Kidney capillary endothelial cell (primary cell): ENCODE measurements at regions not wholly inside any gene's neighbourhood (a gene's known extent, or its start where the extent isn't known, plus 50 kb on each side); places are given as distances from the start of the nearest gene placed in this dataset.
A peak's percentile ranks its signal among the peaks of the same experiment; 100 is the strongest.
"Not testable (repeated sequence)": the region's sequence is repeated elsewhere in the genome, so short reads cannot be mapped to it uniquely, and the experiment has no call there.

Experiments used
- DNase-seq: peaks from one replicate; pipeline ENCODE4 v3.0.0-alpha.2; 2018; ENCODE audit warnings: low spot score

GRCh38 chr12:87566918-87567317 lies 462.3 kb downstream of the C12orf50 start:
- DNase-seq = not testable (repeated sequence)

- no peak for DNase-seq
Measured at GRCh38 chr12:87556985-87557384, 472.2 kb downstream of the C12orf50 start.

- DNase-seq = not testable (repeated sequence)
Measured at GRCh38 chr12:87531213-87531612, 498.0 kb downstream of the C12orf50 start.

DNA sequence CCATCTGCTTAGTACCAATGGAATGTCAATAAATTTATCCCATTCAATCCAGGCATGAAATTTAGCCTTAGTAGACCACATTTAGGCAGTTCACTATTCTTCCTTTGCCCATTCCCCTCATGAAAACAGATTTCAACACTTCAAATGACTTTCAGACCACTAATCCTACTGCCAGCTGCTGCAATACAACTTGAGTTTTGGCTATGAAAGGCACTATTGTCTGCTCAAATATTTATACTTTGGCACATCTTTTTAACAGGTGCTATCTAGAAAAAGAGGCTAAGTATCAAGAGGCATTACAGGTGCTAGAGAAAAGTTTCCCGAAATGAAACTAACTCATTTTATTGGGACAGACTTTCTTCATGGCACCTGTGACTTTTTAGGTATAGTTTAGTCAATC lies 499.8 kb downstream of the C12orf50 start:
- DNase-seq = no peak

- no peak for DNase-seq
Measured at GRCh38 chr12:87520968-87521367, 508.2 kb downstream of the C12orf50 start.

GRCh38 chr12:87518481-87518880 lies 510.7 kb downstream of the C12orf50 start:
- DNase-seq = no peak

- DNase-seq = no peak
Measured at GRCh38 chr12:87518036-87518435, 511.2 kb downstream of the C12orf50 start.

GRCh38 chr12:87513536-87514280 lies 515.5 kb downstream of the C12orf50 start:
- DNase-seq = no peak

DNA sequence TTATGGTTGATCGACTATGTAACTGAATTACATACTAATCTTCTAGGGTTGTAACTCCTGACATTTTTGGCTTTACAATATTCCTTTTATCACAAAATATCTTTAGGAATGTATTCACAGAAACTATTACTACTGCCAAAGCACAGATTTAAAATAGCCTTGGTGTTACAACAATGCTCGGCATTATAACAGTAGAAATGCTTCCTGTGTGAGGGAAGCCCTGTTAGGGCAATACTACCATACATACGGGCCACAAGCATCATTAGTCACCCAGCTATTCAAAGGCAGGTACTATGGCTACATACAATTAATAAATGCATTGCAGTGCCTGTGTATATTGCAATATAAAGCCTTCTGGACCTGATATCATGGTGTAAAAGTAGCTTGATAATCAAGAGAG lies 517.8 kb downstream of the C12orf50 start:
- no peak for DNase-seq

- DNase-seq = peak; percentile 1
Measured at GRCh38 chr12:87509237-87509820, 519.9 kb downstream of the C12orf50 start.

GRCh38 chr12:87491598-87491997 lies 537.6 kb downstream of the C12orf50 start:
- no peak for DNase-seq

- no peak for DNase-seq
Measured at GRCh38 chr12:87491089-87491488, 538.1 kb downstream of the C12orf50 start.

DNA sequence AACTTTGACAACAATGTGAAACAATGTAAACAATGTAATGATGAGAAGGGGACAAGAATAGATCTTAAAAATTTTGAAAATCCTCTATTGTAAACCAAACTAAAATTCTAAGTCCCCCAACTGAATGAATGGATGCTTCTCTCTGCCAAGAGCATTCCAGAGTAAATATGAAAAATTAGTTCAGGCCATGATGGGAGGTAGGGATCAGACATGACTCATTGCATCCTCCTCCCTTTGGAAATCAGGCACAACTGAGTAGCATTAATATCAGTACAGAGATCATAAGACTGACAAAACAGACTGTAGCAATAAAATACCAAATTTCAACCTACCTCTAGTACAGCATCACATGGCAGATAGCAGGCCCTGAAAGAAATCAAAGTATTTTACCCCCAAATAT lies 559.9 kb downstream of the C12orf50 start:
- no peak for DNase-seq

DNA sequence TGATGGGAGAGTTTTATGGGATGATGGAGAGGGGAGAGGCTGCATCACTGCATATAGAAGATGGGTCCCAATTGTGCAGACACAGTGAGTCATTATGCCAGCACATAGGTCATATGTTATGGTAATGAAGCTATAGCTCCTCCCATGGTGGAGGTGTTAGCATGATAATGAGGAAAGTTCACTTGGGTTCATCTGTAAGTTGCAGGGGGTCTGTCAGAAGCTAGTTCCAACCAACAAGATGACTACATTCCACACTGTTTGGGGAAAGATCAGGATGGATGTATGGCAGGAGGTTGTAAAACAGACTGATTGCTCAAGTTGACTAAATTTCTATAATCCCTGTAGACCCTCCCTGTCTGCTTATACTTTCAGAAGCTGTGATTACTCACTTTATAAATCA lies 561.3 kb downstream of the C12orf50 start:
- no peak for DNase-seq

DNA sequence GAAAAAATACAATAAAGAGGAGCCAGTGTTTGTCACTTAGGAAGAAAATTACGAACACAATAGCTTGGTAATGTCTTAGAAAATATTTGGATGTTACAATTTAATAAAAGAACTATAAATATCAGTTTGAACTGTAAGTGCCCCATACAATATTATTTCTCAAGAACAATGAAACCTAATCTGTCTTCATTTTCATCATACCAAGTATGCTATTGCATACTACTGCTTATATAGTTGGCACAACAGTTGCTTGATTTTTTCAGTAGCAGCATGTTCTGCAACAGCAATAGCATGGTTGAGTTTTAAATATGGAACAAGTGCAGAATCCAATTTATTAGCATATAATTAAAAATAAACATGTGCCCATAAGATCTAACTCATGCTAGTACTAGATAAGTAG lies 564.6 kb downstream of the C12orf50 start:
- DNase-seq = no peak

- DNase-seq = no peak
Measured at GRCh38 chr12:87444039-87444438, 585.2 kb downstream of the C12orf50 start.

GRCh38 chr12:87441511-87441910 lies 587.7 kb downstream of the C12orf50 start:
- no peak for DNase-seq

DNA sequence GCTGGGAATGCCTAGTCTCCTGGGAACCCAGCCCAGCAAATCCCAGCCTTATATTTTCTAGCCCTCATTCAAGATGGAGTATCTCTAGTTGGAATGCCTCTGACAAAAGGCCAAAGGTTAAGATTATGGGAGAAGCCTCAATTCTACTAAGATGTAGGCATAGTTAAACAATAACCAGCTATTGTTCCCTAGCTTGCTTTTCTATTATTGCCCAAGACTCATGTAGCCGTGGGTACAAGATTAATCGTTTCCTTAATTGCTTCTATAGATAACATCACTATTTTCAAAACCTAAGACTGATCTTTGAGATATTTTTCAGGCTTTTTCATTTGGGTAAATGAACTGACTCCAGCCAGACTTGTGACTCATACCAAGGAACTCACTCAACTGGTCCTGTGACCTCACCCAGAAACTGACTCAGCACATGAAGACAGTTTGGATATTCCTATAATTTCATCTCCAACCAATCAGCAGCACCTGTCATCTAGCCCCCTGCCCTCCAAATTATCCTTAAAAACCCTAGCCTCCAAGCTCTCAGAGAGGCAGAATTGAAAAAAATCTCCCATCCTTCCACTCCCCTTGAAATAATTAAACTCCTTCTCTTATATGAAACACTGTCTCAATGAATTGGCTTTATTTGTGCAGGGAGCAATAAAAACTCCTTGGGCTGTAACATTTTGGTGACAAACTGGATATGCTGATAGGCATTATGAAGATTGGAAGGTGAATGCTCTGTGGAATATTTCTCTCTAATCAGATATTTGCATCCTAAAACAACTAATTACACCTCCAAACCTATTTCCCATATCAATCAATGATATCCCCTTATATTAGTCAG lies 589.0 kb downstream of the C12orf50 start:
- peak; percentile 39 for DNase-seq

- no peak for DNase-seq
Measured at GRCh38 chr12:87430444-87430843, 598.8 kb downstream of the C12orf50 start.

DNA sequence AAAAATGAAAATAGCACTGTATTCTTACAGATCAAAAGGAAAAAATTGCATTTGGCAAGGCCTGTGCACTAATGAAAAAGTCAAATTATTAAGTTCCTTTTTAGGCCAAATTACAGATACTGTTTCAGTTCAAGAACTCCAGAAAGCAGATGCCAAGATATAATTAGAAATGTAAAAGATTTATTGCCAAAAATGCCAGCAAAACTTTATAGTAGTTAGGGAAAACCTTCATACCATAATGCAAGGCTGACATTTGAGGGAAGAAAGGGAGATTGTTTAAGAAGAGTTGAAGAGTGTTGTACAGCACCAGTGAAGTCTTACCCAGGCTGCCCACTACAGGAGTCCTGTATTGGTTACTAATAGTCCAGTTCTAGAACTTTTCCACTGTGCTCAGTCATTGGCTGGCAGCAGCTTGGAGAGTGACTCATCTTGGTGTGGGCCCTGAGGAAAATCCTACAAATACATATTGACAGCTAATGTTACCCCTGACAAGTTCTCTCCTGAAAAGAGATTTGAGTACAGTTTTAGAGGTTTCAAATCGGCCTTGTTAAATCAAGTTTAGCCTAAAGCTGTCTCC lies 600.4 kb downstream of the C12orf50 start:
- no peak for DNase-seq

- DNase-seq = no peak
Measured at GRCh38 chr12:87427770-87428169, 601.4 kb downstream of the C12orf50 start.

DNA sequence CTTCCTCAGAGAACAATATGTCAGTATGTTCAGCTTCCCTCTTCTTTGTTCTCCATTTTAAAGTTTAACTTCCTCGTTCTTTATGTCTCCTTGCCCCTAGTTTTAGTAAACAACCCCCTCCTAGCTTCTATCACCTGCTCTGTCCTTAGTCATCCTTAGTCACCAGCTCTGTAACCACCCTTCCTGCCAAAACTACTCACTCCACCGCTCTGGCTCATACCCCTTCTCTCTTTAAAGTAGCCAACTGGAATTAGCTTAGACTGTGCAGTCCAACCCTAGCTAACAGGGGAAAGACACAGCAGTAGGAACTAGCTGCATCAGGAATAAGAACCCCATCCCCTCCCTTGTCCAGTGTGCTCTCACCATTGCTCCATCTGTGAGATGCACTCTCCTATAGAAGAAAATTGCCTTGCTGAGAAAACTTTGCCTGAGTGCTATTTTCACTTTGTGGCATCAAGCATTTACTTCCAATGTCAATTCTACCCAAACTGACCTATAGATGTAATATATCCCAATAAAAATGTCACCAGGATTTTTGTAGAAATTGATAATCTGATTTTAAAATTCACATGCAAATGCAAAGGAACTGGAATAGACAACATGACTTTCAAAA lies 603.2 kb downstream of the C12orf50 start:
- DNase-seq = no peak
